GM21723 (cell line): ENCODE measurements at regions not wholly inside any gene's neighbourhood (a gene's known extent, or its start where the extent isn't known, plus 50 kb on each side); places are given as distances from the start of the nearest gene placed in this dataset.

Source experiments
- ATAC-seq: cut with Tn5 transposase; IDR thresholded peaks from one replicate; pipeline ENCODE4 v1.9.1; 2021; ENCODE audit warnings: mild to moderate bottlenecking, moderate library complexity; ENCODE audit not compliant: unreplicated experiment

GRCh38 chr13:108018371-108018870, 196.9 kb downstream of the LIG4 start:
- no peak for ATAC-seq

GRCh38 chr13:108006619-108007018, 208.7 kb downstream of the LIG4 start:
- ATAC-seq, result no peak

- ATAC-seq, result no peak
Observed at GRCh38 chr13:108005231-108005630, 210.1 kb downstream of the LIG4 start.

GRCh38 chr13:108003626-108004025, 211.7 kb downstream of the LIG4 start:
- ATAC-seq, result no peak

- ATAC-seq, result no peak
Observed at GRCh38 chr13:108000998-108001397, 214.3 kb downstream of the LIG4 start.

GRCh38 chr13:107999751-108000150, 215.6 kb downstream of the LIG4 start:
- no peak for ATAC-seq

- no peak for ATAC-seq
Observed at GRCh38 chr13:107994137-107994536, 221.2 kb downstream of the LIG4 start.

GRCh38 chr13:107993239-107993949, 221.9 kb downstream of the LIG4 start:
- ATAC-seq, result no peak

GRCh38 chr13:107992542-107992941, 222.8 kb downstream of the LIG4 start:
- ATAC-seq, result no peak

GRCh38 chr13:107977071-107977574, 238.2 kb downstream of the LIG4 start:
- no peak for ATAC-seq

GRCh38 chr13:107976628-107977027, 238.7 kb downstream of the LIG4 start:
- no peak for ATAC-seq

- ATAC-seq, result no peak
Observed at GRCh38 chr13:107974409-107974808, 240.9 kb downstream of the LIG4 start.

- no peak for ATAC-seq
Observed at GRCh38 chr13:107969546-107969945, 245.8 kb downstream of the LIG4 start.

- no peak for ATAC-seq
Observed at GRCh38 chr13:107968470-107968869, 246.9 kb downstream of the LIG4 start.

GRCh38 chr13:107964395-107964794, 250.9 kb downstream of the LIG4 start:
- ATAC-seq, result no peak

- ATAC-seq, result no peak
Observed at GRCh38 chr13:107961849-107962608, 253.3 kb downstream of the LIG4 start.

GRCh38 chr13:107960301-107960700, 255.0 kb downstream of the LIG4 start:
- ATAC-seq, result no peak

GRCh38 chr13:107956889-107957288, 258.4 kb downstream of the LIG4 start:
- no peak for ATAC-seq

- no peak for ATAC-seq
Observed at GRCh38 chr13:107942030-107942617, 273.2 kb downstream of the LIG4 start.

- no peak for ATAC-seq
Observed at GRCh38 chr13:107941345-107942029, 273.8 kb downstream of the LIG4 start.

- no peak for ATAC-seq
Observed at GRCh38 chr13:107937848-107938247, 277.5 kb downstream of the LIG4 start.
